Fibroblast of skin of back (primary cell): ENCODE measurements at regions not wholly inside any gene's neighbourhood (a gene's known extent, or its start where the extent isn't known, plus 50 kb on each side); places are given as distances from the start of the nearest gene placed in this dataset.

Source experiments
- DNase-seq: peaks from one replicate; pipeline ENCODE4 v3.0.0-alpha.2; 2013

GRCh38 chr6:43981363-43981990 is 145.8 kb downstream of the MRPL14 start:
- DNase-seq = no peak

GRCh38 chr6:43980004-43980795 is 147.1 kb downstream of the MRPL14 start:
- DNase-seq = no peak

- DNase-seq = no peak
Measured at GRCh38 chr6:43979525-43979924, 147.7 kb downstream of the MRPL14 start.

GRCh38 chr6:43978473-43979346 is 148.5 kb downstream of the MRPL14 start:
- no peak for DNase-seq

GRCh38 chr6:43977404-43978111 is 149.7 kb downstream of the MRPL14 start:
- DNase-seq = peak; percentile 49

- DNase-seq = no peak
Measured at GRCh38 chr6:43976706-43977403, 150.4 kb downstream of the MRPL14 start.

GRCh38 chr6:43974643-43975230 is 152.5 kb downstream of the MRPL14 start:
- peak; percentile 78 for DNase-seq

- DNase-seq = peak; percentile 45
Measured at GRCh38 chr6:43973357-43973756, 153.9 kb downstream of the MRPL14 start.

- peak; percentile 89 for DNase-seq
Measured at GRCh38 chr6:43972913-43973300, 154.3 kb downstream of the MRPL14 start.

GRCh38 chr6:43972179-43972912 is 154.9 kb downstream of the MRPL14 start:
- DNase-seq = no peak

GRCh38 chr6:43971776-43972126 is 155.5 kb downstream of the MRPL14 start:
- no peak for DNase-seq

- no peak for DNase-seq
Measured at GRCh38 chr6:43970913-43971775, 156.1 kb downstream of the MRPL14 start.

- no peak for DNase-seq
Measured at GRCh38 chr6:43970068-43970912, 157.0 kb downstream of the MRPL14 start.

GRCh38 chr6:43969158-43969981 is 157.9 kb downstream of the MRPL14 start:
- no peak for DNase-seq

GRCh38 chr6:43968110-43968965 is 158.9 kb downstream of the MRPL14 start:
- no peak for DNase-seq

- DNase-seq = no peak
Measured at GRCh38 chr6:43967719-43968091, 159.5 kb downstream of the MRPL14 start.
